IPS-11a (cell line): ENCODE measurements at regions not wholly inside any gene's neighbourhood (a gene's known extent, or its start where the extent isn't known, plus 50 kb on each side); places are given as distances from the start of the nearest gene placed in this dataset.

Experiments
- H3K4me3 ChIP-seq: one replicate; pipeline ENCODE4 v1.5.1; 2013; ENCODE audit warnings: low read depth, low read length, control low read depth

DNA sequence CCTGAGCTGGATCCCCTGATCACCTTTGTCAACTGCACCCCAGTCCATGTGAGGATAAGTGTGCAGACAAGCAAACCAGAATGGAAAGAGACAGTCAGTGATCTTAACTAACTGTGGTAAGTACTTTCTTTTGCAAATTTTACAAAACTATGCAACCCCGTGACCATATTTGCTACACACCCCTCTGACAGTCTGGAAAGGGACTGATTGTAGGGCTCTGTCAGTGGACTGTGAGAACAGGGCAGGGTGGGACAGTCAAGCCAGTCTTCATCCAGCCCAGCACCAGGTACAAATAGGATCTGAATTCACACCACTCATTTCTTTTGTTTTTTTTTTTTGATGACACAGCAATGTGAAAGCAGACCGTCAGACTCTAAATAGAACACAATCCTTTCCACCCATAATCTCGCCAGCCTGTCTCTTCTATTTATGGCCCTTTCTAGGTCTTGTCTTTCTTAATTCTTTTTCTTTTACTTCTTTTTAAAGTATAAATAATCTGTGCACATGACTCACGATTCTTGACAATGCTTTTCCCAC is 165.6 kb downstream of the ARL6IP6 start:
- H3K4me3 ChIP-seq, result no peak overlapping the region

DNA sequence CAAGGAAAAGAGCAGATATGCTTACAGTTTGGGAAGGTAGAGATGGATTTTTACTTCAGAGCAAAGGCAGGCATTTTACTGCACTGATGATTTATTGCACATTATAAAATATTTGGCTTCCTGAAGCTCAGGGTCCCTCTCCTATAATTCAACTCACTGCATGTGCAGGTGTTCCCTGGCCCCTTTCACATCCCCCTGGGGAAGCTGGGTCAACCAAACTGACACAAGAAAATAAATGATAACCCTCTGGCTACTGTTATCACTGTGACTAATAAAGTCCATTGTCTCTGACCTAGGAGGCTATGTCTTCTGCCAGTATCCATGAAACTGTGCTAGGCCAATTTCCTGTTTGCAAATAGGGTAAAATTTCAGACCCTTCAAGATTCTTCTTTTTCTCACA is 163.1 kb downstream of the ARL6IP6 start:
- no peak overlapping the region for H3K4me3 ChIP-seq

DNA sequence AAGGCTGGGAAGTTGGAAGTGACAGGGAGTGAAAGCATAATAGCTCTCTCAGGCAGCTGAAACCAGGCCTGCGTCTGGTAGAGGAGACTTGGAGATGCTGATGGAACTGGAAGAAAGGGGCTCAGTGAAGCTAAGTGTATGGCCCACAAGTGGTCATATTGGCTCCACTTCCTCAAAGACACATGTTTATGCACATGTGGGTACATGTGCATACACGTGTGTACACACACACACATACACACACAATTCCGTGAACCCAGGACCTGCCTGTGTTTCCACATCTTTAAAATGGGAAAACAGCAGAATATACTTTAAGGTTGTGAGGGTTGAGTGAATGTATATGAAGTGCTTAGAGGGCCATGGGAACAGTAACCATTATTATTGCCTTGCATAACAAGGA is 160.9 kb downstream of the ARL6IP6 start:
- H3K4me3 ChIP-seq, result no peak overlapping the region

DNA sequence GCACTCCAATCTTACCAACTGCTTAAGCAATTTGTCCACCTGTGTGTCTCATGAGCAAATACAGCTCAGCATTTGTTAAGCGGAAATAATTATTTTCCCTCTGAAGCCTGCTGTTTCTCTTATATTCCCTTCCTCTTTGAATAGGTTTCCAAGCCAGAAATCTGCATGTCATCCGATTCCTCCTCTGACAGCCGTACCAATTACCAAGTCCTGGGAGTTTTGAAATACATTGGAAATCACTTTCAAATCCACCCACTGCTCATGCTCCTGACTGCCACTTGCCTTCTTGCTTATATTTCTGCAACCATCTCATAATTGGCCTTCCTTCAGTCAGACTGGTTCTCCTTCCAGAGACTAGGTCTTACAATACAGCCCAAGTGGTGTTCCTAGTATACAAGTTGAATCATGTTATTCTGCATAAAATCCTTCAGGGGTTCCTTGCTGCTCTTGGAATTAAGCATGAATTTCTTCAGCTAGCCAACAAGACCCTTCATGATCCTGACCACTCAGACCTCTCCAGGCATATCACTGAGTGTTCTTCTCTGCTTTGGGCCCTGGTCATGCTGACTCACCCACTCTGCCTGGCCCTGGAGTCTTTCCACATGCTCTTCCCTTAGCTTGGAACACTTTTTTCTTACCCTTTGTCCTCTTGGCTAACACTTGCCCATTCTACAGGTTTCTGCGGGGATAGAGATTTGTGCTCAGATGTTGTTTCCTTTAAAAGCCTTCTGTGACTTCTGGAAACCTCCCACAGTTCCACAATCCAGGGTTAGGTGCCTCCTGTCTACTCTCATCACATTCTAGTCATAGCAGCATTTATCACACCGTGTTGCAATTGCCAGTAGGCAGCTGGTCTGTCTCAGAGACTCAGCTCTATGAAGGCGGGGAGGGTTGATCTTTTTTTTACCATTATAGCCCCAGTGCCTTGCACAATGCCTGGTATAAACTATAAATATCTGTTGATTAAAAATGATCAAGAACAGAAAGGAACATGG is 157.6 kb downstream of the ARL6IP6 start:
- H3K4me3 ChIP-seq, result no peak overlapping the region

DNA sequence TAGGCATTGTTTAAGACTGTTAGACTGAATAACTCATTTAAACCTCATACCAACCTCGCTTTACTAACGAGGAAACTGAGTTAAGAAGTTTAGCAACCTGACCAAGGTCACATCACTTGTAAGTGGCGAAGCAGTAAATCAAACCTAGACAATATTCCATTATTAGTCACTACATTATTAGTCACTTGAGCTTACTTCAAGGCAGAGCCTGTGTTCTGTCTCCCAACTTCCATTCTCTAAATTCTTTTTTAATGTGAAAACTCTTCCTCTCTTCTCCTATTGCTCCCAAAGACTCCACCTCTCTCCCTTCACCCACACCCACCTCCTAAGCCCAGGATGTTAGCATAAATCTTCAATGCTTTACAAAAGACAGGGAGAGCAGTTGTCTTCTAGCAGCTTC is 156.5 kb downstream of the ARL6IP6 start:
- H3K4me3 ChIP-seq, result no peak overlapping the region

DNA sequence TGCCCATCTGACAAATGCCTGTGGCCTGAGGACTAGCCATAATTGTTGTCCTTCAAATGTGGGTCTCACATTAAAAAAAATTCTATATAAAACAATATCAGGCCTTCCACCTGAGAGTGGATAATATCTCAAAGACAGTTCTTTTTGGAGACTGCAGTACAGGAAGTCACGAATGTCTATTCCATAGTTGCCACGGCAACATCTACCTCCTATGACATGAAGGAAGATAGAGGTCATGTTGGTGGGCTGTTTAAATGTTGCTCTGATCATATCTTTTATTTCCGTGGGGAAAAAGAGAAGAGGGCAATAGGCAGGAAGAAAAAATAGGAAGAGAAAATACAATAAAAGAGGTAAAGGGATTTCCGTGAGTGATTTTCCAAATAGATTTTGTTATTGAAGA is 151.8 kb downstream of the ARL6IP6 start:
- H3K4me3 ChIP-seq, result no peak overlapping the region

DNA sequence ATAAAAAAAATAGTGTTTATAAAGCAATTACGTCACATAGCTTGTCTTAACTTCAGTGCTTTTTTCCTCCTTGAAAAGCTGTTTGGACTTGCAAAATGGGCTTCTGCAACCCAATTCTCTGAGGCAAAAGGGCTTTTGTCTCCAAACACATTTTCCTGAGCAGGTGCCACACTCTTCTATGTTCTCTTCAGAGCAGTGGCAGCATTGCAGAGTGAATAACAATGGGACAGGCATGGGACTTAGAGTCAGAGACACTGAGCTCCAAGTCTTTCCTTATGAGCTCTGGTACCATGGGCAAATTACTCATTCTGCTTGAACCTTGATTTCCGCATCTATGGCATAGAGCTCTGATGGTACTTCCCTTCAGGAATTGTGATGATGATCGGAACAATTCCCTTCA is 149.0 kb downstream of the ARL6IP6 start:
- no peak overlapping the region for H3K4me3 ChIP-seq

DNA sequence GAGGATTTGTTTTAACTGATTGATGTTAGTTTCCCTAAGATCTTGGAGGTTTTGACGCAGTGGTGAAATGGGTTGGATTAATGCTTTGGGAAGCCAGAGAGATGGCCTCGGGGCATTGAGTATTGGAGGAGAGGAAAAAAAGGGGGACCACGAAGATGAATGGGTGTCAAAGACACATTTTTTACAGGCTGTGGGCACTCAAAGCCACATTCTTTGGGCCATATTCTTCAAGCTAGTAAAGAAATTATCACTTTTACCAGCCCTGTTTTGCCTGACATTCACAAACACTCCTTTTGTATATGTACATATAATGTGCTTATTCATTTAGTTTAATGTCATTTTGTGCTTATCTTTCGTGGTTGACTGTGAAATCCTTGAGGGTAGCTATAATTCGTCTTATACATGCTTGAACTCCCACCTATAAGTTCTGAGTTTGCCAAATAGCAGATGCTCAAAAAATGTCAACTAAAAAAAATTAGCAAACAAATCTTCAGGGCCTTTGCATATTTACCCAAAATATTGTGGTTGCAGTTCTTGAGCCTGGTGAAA is 146.3 kb downstream of the ARL6IP6 start:
- no peak overlapping the region for H3K4me3 ChIP-seq

DNA sequence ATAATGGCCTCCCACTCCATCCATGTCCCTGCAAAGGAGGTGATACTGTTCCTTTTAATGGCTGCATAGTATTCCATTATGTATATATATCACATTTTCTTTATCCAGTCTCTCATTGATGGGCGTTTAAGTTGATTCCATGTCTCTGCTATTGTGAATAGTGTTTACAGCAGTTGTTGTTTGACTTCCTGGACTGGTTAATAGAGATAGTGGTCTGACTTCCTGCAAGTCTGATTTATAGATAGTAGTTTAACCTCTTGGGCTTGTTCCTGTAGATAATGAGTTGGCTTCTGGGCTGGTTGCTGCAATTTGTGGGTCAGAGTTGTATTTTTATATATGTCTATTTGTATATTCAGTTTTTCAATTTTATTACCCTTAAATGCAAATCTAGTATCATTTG is 145.4 kb downstream of the ARL6IP6 start:
- H3K4me3 ChIP-seq, result no peak overlapping the region

DNA sequence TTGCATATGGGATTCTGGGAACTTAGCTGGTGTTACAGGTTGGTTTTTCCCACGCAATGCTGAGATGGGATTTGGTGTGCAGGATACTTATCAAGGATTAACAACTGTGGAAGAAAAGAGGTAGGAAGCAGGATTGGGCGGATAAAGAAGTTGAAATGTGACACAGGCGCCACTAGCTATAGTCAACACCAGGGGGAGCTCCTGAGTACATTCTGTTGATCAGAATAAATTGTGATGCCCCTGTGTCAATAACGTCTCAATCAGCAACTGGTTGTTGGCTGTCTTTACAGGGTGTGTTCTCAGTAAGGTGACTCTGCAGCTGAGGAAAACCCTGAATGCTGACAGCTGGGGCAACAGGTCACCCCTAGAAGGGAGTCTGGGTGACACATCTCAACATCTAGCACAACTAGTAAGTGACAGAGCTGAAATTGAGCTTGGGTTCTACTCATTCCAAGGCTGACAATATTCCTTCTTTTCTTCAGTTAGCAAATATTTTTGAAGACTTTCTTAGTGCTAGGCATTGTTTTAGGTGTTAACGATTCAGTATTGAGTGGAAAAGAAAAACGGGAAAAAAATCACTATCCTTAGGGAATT is 143.0 kb downstream of the ARL6IP6 start:
- H3K4me3 ChIP-seq, result no peak overlapping the region

DNA sequence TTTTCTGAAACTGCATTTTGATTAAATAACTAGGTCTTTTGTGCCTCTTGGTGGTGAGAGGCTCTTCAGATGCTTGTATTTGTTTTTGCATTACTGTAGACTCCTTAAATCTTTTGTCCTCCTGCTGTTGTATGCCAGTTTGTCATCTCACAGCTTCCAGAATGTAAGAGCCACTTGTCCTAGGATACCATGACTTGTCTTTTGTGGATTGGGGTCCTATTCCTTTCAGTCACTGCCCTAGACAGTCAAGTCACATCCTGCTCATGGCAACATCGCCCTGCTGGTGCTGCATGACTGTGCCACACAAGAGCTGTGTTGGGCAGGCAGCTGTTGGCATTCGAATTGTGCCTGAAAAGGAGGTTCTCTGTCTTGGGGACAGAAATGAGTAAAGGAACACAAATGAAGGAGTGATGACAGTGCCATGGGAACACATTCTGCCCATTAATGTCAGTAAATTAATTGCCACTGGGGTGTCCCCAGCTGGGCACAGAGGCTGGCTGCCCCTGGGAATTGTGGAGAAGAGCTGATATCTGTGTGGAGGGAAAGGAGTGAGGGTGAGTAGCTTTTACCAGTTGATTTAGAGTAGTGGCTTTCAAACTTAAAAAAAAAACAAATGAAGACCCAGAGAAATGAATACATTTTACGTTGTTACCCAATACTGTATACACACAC is 140.3 kb downstream of the ARL6IP6 start:
- no peak overlapping the region for H3K4me3 ChIP-seq

DNA sequence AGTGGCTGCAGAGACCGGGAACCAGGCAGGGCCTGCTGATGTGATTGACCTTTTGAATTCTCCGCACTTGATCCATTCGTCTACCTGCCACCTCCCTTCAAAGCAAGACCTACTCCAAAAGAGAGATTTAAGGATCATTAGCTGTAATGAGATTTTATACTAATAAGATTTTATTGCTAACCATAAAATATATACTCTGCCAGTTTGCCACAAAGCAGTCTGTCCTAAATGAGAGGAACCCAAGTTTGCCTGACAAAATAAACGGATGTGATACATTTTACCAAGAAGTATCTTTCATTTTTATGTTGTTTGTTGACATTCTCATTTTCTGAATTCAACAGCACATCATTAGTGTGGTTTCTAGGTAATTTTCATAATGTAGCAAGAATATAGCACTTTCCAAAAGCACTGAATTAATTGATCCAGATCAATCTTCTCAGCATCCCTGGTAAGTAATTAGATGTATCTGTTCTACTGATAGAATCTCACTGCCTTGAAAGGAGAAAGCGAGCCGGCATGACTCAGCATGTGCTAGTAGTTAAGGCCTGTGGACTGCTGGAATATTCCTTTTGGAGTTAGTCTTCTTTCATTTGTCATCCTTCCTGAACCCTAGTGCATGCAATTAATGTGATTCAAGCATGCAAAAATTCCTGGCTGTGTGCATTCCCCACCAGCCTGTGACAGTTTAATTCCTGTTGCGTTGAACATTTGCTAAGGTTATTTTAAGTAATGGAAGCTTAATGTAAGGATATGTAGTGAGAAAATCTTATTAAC is 128.5 kb downstream of the ARL6IP6 start:
- no peak overlapping the region for H3K4me3 ChIP-seq

DNA sequence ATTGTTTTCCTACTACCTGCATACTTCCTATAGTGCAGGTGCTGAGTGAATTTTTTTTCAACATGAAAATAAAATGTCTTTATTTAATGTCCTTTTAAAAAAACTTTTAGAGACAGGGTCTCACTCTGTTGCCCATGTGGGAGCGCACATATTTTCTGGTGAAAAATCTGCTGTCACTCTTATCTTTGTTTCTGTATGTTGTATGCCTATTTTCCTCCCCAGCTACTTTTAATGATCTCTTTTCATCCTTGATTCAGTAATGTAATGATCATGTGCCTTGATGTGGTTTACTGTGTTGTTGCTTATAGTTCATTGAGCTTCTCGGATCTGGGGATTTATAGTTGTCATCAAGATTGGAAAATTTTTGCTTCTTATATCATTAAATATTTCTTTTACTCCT is 117.3 kb downstream of the ARL6IP6 start:
- H3K4me3 ChIP-seq, result no peak overlapping the region

DNA sequence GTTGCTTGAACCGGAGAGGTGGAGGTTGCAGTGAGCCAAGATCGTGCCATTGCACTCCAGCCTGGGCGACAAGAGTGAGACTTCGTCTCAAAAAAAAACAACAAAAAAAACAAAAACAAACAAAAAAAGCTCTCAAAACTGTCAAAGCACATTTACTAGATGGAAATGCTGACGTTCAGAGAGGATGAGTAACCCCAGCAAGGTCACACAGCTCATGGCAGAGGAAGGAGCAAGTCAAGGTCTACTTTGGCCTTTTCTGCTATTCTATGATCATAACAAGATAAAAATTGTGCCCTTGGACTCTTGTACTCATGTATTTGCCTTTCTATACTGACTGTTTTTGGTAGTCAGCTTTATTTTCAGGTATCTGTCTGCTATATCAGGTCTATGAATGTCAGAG is 109.5 kb downstream of the ARL6IP6 start:
- H3K4me3 ChIP-seq, result no peak overlapping the region

DNA sequence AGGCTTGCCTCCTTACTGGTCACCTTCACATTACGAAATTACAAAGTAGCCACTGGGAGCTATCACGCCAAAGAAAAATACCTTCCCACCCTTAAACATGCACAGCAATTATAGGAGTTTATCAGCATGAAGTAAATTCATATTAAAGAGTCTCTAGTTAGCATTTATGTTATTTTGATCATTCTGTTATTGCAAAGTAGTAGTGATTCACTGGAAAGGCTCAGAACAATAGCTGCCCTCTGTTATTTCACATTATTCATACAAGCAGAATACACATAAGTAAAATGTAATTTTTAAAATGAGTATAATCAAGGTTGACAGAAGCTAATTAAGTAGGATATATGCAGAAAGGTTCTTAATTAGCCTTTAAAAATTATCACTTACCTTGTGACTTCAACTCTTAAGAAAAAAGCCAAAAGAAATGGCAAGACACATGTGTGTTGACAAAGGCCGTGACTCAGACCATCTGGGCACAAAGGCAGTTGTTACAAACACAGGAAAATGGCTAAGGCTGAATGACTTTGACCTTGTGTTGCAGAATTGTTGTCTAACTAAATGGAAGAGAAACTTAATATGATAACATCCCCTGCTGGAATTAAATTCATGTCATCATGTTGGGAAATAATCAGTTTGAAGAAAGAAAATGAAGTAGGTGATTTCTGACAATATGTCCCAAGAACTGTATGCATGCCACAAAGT is 108.3 kb downstream of the ARL6IP6 start:
- no peak overlapping the region for H3K4me3 ChIP-seq

DNA sequence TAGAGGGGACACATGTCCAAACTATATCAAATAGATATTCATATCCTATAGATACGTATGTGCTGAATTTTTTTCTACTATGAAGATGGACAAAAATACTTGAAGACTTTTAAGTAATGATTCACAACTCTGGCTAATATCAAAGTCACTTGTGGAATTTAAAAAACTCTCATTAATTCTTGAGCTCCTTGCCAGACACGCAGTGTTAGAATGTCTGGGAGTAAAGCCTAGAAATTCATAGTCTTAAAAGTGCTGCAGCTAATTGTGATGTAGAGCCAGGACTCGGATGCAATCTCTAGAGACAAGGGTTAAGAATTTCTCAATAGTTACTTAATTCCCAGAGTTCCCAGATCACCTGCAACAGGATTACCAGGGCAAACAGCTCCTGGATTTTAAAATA is 107.4 kb downstream of the ARL6IP6 start:
- H3K4me3 ChIP-seq, result no peak overlapping the region

DNA sequence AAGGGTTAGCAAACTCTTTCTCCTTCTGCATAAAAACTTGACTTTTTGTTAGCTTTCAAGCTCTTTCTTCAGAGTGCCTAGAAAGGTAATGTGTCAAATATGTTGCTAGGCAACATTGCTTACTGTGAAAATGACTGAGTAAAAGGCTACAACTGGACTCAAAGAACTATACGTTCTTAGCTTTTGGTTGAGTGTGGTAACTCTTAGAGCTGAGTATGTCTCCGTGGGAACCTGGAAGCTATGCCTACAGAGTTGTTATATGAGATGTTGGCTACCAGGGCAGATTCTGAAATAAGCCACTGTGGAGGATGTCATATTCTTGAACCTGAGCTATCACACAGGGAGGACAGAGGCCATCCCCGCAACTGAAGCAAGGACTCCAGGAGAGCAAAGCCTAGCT is 105.5 kb downstream of the ARL6IP6 start:
- H3K4me3 ChIP-seq, result no peak overlapping the region

DNA sequence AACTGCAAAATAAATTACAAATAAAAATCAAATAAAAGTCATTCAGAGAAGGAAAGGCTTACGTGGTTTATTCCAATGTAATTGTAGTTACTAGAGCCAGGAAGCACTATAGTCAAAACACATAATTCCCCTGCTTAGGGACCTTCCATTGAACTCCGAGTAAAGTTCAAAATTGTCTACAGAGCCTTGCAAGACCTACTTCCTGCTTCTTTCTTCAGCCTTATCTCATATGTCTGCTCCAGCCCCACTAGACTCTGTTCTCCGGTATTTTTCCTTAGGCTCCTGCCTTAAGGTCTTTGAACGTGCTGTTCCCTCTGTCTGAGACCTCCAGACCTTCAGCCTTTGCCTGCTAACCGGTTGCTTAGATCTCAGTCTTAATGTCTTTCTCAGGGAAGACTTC is 104.3 kb downstream of the ARL6IP6 start:
- no peak overlapping the region for H3K4me3 ChIP-seq

DNA sequence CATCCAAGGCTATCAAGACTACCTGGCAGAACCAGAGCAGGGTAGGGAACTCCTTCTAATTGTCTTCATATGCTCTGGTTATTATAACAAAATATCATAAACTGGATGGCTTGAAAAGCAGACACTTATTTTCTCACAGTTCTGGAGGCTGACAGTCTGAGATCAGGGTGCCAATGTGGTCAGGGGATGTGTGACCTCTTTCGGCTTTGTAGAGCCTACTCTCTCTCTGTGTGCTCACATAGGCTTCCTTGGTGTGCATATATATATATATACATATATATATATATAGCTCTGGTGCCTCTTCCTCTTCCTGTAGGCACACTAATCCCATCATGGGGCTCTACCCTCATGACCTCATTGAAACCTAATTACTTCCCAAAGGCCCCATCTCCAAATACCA is 101.6 kb downstream of the ARL6IP6 start:
- H3K4me3 ChIP-seq, result no peak overlapping the region
